ENCODE measurements at regions not wholly inside any gene's neighbourhood (a gene's known extent, or its start where the extent isn't known, plus 50 kb on each side); places are given as distances from the start of the nearest gene placed in this dataset.

DNA sequence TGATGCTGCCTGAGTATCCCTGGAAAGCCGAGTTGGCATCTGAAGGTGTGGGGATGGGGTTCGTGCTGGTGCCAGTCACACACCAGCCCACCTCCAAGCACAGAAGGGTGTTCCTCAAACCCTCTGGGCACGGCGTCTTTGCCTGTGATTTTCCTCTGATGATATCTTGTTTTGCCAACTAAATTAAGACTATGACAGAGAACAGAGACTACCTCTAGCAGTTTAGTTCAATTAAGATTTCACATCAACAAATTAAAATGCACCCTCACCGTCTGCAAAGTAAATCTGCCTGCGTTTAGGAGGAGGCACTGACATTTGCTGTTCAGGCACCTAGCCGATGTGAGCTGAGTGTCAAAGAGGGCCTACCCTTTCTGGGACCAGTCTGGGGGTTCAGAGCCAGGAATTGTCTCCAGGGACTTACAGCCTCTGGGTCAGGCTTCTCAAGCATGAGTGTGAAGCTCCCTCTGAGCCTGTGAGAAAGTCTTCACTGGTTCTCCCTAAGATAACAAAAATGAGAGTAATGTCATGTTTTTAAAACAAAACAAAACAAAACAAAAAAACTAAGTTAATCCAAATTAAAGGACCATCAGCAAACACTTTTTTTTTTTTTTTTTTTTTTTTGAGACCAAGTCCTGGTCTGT is 55.4 kb upstream of the CTNNA1 start:
- H3K27ac ChIP-seq, result no peak overlapping the region
- no peaks in the 10 kb centered on the region for H3K36me3 ChIP-seq
- TF ChIP-seq, protein P1, sequence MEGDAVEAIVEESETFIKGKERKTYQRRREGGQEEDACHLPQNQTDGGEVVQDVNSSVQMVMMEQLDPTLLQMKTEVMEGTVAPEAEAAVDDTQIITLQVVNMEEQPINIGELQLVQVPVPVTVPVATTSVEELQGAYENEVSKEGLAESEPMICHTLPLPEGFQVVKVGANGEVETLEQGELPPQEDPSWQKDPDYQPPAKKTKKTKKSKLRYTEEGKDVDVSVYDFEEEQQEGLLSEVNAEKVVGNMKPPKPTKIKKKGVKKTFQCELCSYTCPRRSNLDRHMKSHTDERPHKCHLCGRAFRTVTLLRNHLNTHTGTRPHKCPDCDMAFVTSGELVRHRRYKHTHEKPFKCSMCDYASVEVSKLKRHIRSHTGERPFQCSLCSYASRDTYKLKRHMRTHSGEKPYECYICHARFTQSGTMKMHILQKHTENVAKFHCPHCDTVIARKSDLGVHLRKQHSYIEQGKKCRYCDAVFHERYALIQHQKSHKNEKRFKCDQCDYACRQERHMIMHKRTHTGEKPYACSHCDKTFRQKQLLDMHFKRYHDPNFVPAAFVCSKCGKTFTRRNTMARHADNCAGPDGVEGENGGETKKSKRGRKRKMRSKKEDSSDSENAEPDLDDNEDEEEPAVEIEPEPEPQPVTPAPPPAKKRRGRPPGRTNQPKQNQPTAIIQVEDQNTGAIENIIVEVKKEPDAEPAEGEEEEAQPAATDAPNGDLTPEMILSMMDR (IDR thresholded peaks at IDR 0.05), result no peak
- H3K4me1 ChIP-seq (ENCODE audit: control insufficient read depth in 1 of 2, insufficient read depth in 1 of 2, low read depth in 1 of 2, low read length in 1 of 2), result no peaks in the 10 kb centered on the region
- no peaks in the 10 kb centered on the region for H3K9me3 ChIP-seq
- H3K4me3 ChIP-seq (ENCODE audit: low read depth in 1 of 2, low read length in 1 of 2), result no peak overlapping the region
- H3K27me3 ChIP-seq, result peaks cover 6% of the 10 kb centered on the region

DNA sequence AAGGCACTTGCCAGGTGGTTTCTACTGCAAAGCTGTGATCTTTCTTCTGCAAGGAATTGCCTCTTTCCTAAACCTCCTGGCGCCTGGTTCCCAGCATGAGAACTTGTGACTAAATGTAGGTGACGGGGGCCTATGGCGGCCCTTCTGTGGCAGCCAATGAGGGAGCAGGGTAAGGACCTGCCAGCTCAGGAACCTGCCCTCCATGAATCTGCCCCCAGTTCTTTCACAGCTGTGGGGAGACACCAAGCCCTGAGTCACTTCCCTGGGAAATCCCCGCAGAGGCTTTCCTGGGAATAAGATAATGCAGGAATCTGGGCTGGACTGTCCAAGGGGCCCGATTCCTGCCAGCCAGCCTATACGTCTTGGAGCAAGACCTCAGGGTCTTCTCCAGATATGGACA is 56.7 kb upstream of the CTNNA1 start:
- no peak overlapping the region for H3K4me3 ChIP-seq (ENCODE audit: low read depth in 1 of 2, low read length in 1 of 2)
- H3K27me3 ChIP-seq, result no peaks in the 10 kb centered on the region
- no peaks in the 10 kb centered on the region for H3K4me1 ChIP-seq (ENCODE audit: control insufficient read depth in 1 of 2, insufficient read depth in 1 of 2, low read depth in 1 of 2, low read length in 1 of 2)
- H3K9me3 ChIP-seq, result no peaks in the 10 kb centered on the region
- H3K36me3 ChIP-seq, result no peaks in the 10 kb centered on the region
- TF ChIP-seq, protein P1 (IDR thresholded peaks at IDR 0.05), result no peak
- H3K27ac ChIP-seq, result no peak overlapping the region

DNA sequence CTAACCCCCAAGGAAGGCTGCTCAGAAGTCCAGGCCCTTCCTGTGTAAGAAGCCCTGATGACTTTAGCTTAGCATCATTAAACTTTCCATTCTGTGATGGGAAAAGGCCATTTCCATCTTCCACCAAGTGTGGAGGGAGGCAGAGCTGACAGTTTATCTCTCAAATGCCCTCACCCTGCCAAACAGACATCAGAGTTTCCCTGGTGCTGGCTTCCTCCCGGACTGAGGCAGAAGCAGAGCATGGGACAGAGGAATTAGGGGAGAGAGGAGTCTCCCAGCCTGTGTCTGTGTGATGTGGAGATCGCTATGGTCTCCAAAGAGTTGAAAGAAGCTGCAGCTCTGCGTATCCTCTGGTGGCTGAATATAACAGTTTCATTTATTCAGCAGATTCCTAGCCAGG is 57.4 kb upstream of the CTNNA1 start:
- Histone ChIP-seq H3K4me1 (ENCODE audit: control insufficient read depth in 1 of 2, insufficient read depth in 1 of 2, low read depth in 1 of 2, low read length in 1 of 2) (no peaks in the 10 kb centered on the region), H3K9me3 (no peaks in the 10 kb centered on the region), H3K27ac (no peak overlapping the region), H3K27me3 (no peaks in the 10 kb centered on the region), H3K4me3 (ENCODE audit: low read depth in 1 of 2, low read length in 1 of 2) (no peak overlapping the region), H3K36me3 (no peaks in the 10 kb centered on the region)
- TF ChIP-seq, protein P1 (IDR thresholded peaks at IDR 0.05), result no peak

DNA sequence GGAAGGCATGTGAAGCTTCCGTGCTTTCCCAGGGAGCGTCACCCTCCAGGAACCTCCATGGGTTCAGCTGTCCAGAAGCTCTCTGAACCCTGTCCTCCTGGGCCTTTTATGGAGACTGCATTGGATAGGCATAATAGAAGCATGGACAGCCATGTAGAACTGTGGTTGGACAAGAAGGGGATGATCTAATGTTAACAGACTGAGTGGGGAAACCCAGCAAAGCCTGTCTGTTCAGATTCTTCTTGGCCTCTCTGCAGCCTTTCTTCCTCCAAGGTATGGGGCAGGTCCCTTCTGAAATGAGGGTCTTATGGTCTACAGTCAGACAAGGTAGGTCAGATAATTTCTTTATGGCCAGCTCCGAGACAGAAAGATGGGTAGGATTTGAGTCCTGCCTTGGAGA is 59.1 kb upstream of the CTNNA1 start:
- Histone ChIP-seq H3K27ac (no peak overlapping the region), H3K4me1 (ENCODE audit: control insufficient read depth in 1 of 2, insufficient read depth in 1 of 2, low read depth in 1 of 2, low read length in 1 of 2) (no peaks in the 10 kb centered on the region), H3K36me3 (no peaks in the 10 kb centered on the region), H3K9me3 (no peaks in the 10 kb centered on the region), H3K27me3 (no peaks in the 10 kb centered on the region), H3K4me3 (ENCODE audit: low read depth in 1 of 2, low read length in 1 of 2) (no peak overlapping the region)
- TF ChIP-seq, protein P1 (IDR thresholded peaks at IDR 0.05), result no peak

DNA sequence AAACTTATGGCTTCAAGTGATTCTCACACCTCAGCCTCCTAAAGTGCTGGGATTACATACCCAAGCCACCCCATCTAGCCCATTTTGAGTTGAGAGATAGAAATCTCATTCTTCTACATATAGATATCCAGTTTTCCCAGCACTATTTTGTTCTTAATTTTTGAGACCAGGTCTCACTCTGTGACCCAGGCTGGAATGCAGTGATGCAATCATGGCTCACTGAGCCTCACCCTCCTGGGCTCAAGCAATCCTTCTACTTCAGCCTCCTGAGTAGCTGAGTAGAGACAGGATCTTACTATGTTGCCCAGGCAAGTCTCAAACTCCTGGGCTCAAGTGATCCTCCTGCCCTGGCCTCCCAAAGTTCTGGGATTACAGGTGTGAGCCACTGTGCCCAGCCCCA is 60.9 kb upstream of the CTNNA1 start:
- H3K27ac ChIP-seq, result no peak overlapping the region
- no peaks in the 10 kb centered on the region for H3K4me1 ChIP-seq (ENCODE audit: control insufficient read depth in 1 of 2, insufficient read depth in 1 of 2, low read depth in 1 of 2, low read length in 1 of 2)
- no peak overlapping the region for H3K4me3 ChIP-seq (ENCODE audit: low read depth in 1 of 2, low read length in 1 of 2)
- no peaks in the 10 kb centered on the region for H3K36me3 ChIP-seq
- peaks cover 1% of the 10 kb centered on the region for H3K27me3 ChIP-seq
- TF ChIP-seq, protein P1 (IDR thresholded peaks at IDR 0.05), result no peak
- H3K9me3 ChIP-seq, result no peaks in the 10 kb centered on the region
